ENCODE measurements at regions not wholly inside any gene's neighbourhood (a gene's known extent, or its start where the extent isn't known, plus 50 kb on each side); places are given as distances from the start of the nearest gene placed in this dataset.

- Histone ChIP-seq H2BK5ac (ENCODE audit: insufficient read length, low read length) (no peak overlapping the region), H3K23ac (ENCODE audit: insufficient read length, low read depth, low read length) (no peak overlapping the region), H4K8ac (replicated peaks; ENCODE audit: insufficient read length, low read depth, low read length) (no peak overlapping the region), H3K27ac (ENCODE audit: insufficient read length, low read depth, low read length) (no peak overlapping the region), H3K56ac (ENCODE audit: insufficient read length, low read depth, low read length) (no peak overlapping the region), H2BK12ac (ENCODE audit: insufficient read length, low read depth, low read length) (no peak overlapping the region), H2AK5ac (ENCODE audit: insufficient read length, low read length) (no peak overlapping the region), H3T11ph (ENCODE audit: low read length) (no peak overlapping the region), H3K23me2 (ENCODE audit: insufficient read length, low read depth, low read length, poor library complexity, severe bottlenecking) (no peaks in the 10 kb centered on the region), H3K79me1 (ENCODE audit: insufficient read depth, low read depth, low read length, poor library complexity, severe bottlenecking) (no peaks in the 10 kb centered on the region), H2BK20ac (ENCODE audit: low read depth, low read length, poor library complexity, severe bottlenecking) (no peak overlapping the region), H4K5ac (ENCODE audit: insufficient read length, low read depth, low read length) (no peak overlapping the region), H3K79me2 (ENCODE audit: insufficient read depth, low read length) (no peaks in the 10 kb centered on the region), H3K9ac (ENCODE audit: extremely low read depth, insufficient read length, low read length) (no peak overlapping the region), H3K27me3 (ENCODE audit: insufficient read depth, low read length) (no peaks in the 10 kb centered on the region), H3K4ac (ENCODE audit: low read depth, low read length) (no peak overlapping the region), H2BK120ac (ENCODE audit: low read depth, low read length, poor library complexity, severe bottlenecking) (no peak overlapping the region), H3K4me1 (ENCODE audit: insufficient read depth, low read length) (no peaks in the 10 kb centered on the region), H3K14ac (ENCODE audit: insufficient read depth, low read length) (no peak overlapping the region), H2BK15ac (ENCODE audit: low read depth, low read length) (no peak overlapping the region), H2AFZ (ENCODE audit: low read length) (no peak overlapping the region), H4K20me1 (ENCODE audit: control insufficient read depth, insufficient read depth, insufficient read length) (no peaks in the 10 kb centered on the region), H4K91ac (ENCODE audit: insufficient read length, low read depth, low read length) (no peak overlapping the region), H3K18ac (ENCODE audit: insufficient read length, low read depth, low read length) (no peak overlapping the region), H3K4me2 (ENCODE audit: insufficient read depth, insufficient read length, low read length) (no peak overlapping the region), H3K9me3 (ENCODE audit: control insufficient read depth, low read depth, low read length) (no peaks in the 10 kb centered on the region)
- Mint-ChIP-seq H3K27ac (no peak overlapping the region), H3K27me3 (ENCODE audit: low read depth) (no peaks in the 10 kb centered on the region), H3K36me3 (ENCODE audit: insufficient read depth in 1 of 3, low read depth in 3 of 3) (no peaks in the 10 kb centered on the region), H3K9me3 (peaks cover 0 to 3% of the 10 kb centered on the region in 2 experiments; a peak in 2 of 5 replicates), H3K4me1 (no peaks in the 10 kb centered on the region), H3K4me3 (no peak overlapping the region)
- TF ChIP-seq CTCF (conservative IDR thresholded peaks at IDR 0.05), result no peak
- DNase-seq, result no peak
- no CpG with 5 or more reads among the region's 2 CpGs for WGBS (ENCODE audit: extremely low coverage, insufficient read length, low lambda C conversion rate)
Observed at GRCh38 chr3:63745757-63746156, 73.3 kb upstream of the C3orf49 start.
